GM12864 (cell line): ENCODE measurements at regions not wholly inside any gene's neighbourhood (a gene's known extent, or its start where the extent isn't known, plus 50 kb on each side); places are given as distances from the start of the nearest gene placed in this dataset.

ENCODE experiments used
- DNase-seq: peaks from one replicate; pipeline ENCODE4 v3.0.0-alpha.2; 2011; ENCODE audit warnings: low read depth
- H3K4me3 ChIP-seq: 2 replicates; pipeline ENCODE4 v1.5.1; 2011; ENCODE audit warnings: mild to moderate bottlenecking, low read depth, low read length, control low read depth
- TF ChIP-seq, protein P1 (sequence below): IDR thresholded peaks from 2 replicates; pipeline ENCODE4 v1.5.1; 2011; ENCODE audit warnings: low read depth, mild to moderate bottlenecking, moderate library complexity, low read length, control low read depth, inconsistent platforms; ENCODE audit errors: missing control alignments

DNA sequence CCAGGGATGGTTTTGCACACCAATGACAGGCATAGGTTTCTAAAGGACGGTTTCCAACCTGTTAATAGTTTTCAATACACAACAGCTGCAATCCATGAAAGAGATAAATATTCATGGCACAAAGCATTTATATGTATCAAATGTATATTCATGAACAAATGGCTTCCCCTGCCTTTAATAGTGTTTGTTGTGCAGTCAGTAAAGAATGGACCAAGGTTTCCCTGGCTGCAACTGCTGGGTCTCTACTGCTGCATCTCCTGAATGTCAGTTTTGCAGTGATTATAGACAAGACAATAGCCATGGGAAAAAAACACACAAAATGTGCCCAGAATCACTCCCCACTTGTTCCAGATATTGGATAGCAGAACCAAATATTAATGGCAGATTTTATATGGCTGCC lies 284.1 kb downstream of the BTG1 start:
- no peak overlapping the region for H3K4me3 ChIP-seq
- DNase-seq: no peak
- TF ChIP-seq, protein P1, sequence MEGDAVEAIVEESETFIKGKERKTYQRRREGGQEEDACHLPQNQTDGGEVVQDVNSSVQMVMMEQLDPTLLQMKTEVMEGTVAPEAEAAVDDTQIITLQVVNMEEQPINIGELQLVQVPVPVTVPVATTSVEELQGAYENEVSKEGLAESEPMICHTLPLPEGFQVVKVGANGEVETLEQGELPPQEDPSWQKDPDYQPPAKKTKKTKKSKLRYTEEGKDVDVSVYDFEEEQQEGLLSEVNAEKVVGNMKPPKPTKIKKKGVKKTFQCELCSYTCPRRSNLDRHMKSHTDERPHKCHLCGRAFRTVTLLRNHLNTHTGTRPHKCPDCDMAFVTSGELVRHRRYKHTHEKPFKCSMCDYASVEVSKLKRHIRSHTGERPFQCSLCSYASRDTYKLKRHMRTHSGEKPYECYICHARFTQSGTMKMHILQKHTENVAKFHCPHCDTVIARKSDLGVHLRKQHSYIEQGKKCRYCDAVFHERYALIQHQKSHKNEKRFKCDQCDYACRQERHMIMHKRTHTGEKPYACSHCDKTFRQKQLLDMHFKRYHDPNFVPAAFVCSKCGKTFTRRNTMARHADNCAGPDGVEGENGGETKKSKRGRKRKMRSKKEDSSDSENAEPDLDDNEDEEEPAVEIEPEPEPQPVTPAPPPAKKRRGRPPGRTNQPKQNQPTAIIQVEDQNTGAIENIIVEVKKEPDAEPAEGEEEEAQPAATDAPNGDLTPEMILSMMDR: no peak

DNA sequence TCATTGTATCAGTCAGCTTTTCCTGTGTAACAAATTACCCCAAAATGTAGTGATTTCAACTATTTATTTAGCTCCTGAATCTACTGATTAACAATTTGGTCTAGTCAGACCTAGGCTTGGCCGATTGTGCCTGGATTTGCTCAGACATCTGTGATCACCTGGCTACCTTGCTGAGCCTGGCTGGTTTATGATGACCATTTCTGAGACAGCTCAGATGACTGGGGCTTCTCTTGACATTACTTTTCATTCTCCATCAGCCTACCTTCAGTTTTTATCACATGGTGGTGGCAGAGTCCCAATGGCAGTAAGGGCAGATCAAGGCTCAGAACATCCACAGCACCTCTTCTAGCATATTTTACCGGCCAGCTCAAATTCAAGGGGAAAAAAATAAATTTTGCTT lies 286.3 kb downstream of the BTG1 start:
- TF ChIP-seq, protein P1: no peak
- no peak overlapping the region for H3K4me3 ChIP-seq
- no peak for DNase-seq

DNA sequence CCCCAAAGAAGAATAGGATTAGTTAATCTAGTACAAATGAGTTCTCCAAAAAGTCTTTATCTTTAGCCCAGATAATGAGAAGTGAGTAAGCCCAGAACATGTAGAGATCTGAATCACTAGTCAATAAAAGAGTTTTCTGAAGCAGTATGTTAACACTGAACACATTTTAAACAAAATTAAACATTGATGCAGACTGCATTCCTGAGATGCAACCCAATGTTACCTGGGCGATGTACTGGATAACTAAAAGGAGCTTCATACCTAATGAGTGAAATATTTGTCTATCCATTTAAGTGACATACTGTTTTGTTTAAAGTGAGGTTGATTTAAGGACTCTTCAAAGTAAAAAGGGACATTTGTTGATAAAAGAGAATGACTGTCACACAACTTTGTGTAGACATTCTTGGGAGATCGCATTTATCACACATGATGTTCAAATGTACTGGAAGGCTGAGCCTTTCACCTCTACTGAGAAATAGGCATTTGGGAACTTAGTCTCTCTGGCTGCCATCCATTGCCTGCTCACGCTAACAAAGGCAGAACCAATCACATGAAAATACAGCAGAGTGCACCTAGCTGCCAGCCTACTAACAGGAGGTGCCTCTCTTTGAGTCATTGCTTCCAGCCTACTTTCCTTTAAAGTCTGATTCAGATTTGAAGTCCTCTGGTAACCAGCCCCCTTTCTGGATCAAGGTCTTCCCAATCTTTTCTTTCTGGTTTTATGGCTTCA lies 287.7 kb downstream of the BTG1 start:
- no peak overlapping the region for H3K4me3 ChIP-seq
- TF ChIP-seq, protein P1: no peak
- no peak for DNase-seq

DNA sequence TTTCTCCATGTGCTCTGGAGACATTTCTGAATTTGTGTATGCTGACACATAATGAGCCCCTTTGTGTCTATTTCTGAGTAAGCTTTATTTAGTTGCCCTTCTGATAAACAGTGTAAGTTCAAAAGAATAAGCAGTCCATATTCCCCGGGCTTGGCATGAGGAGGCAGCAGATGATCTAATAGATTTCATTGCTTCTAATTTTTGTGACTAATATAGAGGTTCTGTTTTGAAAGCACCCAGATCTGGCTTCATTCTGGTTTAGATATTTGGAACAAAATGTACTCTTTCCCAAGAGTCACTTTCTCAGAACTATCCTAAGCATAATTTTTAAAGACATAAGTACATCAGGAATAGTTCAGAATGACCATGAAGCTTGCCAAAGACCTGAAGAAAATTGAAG lies 290.9 kb downstream of the BTG1 start:
- TF ChIP-seq, protein P1: no peak
- DNase-seq: no peak
- no peak overlapping the region for H3K4me3 ChIP-seq

DNA sequence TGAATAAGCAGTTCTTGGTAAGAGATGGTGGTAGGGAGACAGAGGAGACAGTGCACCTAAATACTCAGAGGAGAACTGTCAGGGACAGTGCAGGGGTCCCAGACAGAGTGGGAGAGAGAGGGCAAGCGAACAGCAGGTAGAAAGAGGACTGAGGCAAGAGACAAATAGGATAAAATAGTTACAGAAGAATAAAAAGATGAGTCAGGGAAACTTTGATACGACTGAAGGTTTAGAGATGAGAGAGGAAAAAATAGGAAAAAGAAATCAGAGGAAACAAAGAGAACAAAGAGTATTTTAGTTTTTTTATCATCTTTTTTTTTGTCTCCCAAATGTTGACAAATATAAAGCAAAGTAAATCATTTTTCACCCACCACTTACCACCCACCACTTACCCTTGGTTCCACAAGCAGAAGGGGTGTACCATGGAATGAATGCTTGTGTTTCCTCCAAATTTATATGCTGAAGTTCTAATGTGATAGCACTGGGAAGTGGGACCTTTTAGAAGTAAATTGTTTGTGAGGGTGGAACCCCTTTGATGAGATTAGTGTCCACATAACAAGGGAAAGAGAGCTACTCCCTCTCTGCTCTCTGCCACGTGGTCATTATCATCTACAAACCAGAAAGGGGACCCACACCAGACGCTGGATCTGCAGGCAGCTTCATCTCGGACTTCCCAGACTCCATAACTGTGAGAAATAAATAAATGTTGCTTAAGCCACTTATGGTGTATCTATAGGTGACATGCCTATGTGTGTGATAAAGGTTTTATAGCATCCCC lies 292.1 kb downstream of the BTG1 start:
- DNase-seq: no peak
- H3K4me3 ChIP-seq: no peak overlapping the region
- TF ChIP-seq, protein P1: no peak

DNA sequence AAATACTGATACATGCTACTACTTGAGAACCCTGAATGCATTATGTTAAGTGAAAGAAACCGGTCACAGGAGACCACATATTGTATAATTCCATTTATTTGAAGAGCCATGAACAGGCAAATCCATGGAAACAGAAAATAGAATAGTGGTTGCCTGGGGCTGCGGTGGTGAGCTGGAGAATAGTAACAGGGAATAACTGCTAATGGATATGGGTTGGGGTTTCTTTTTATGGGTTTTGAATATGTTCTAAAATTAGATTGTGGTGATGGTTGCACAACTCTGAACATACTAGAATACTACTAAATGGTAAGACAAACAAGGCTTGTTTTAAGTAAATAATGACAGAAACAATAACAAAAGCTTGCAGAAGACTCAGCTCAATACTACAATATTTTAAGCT lies 293.0 kb downstream of the BTG1 start:
- H3K4me3 ChIP-seq: no peak overlapping the region
- no peak for DNase-seq
- TF ChIP-seq, protein P1: no peak
